ENCODE measurements at regions not wholly inside any gene's neighbourhood (a gene's known extent, or its start where the extent isn't known, plus 50 kb on each side); places are given as distances from the start of the nearest gene placed in this dataset.

DNA sequence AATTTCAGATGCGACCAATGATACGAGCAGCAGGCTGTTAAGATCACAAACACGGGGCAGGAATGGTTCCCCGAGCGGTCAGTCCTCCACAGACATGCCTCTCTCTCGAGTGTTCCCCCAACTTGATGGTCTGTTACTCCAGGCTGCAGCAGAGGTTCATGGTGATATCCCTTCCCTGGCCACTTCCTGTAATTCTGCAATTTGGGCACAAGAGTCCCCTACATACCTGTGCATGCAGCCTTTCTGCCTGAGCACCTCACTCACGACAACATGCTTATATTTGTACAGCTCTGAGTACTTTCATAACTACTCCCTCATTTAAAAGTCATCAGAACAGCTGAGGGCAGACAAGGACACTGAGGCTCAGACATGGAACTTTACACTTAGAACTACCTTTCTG lies 408.1 kb upstream of the NR2F2 start:
- Histone ChIP-seq H3K9ac (no peak overlapping the region), H4K20me1 (ENCODE audit: insufficient read depth) (no peaks in the 10 kb centered on the region), H3K27ac (ENCODE audit: low read depth in 2 of 2, low read length in 1 of 2) (no peak overlapping the region), H3K9me2 (no peaks in the 10 kb centered on the region), H3K9me3 (peaks cover 3% of the 10 kb centered on the region; the same call in 1 of the 2 replicates), H3K4me2 (no peak overlapping the region), H3K36me3 (replicated peaks in 1 of 2; ENCODE audit: control insufficient read depth in 1 of 2, insufficient read depth in 2 of 2, low read length in 1 of 2) (no peaks in the 10 kb centered on the region), H3K27me3 (ENCODE audit: insufficient read depth) (no peaks in the 10 kb centered on the region), H3K4me3 (ENCODE audit: low read depth in 2 of 2, low read length in 1 of 2) (no peak overlapping the region), H2AFZ (ENCODE audit: low read depth) (no peak overlapping the region), H3K4me1 (ENCODE audit: control insufficient read depth in 1 of 2, insufficient read depth in 2 of 2, low read depth in 1 of 2, low read length in 1 of 2) (no peaks in the 10 kb centered on the region), H3K79me2 (ENCODE audit: insufficient read depth) (no peaks in the 10 kb centered on the region), H3F3A (replicated peaks; ENCODE audit: insufficient read depth) (no peaks in the 10 kb centered on the region)
- TF ChIP-seq IRF3 (IDR thresholded peaks at IDR 0.05; ENCODE audit: low read depth, low read length): no peak
- TF ChIP-seq SMC3 (IDR thresholded peaks at IDR 0.05; ENCODE audit: low read depth, low read length): no peak
- TF ChIP-seq MAX (IDR thresholded peaks at IDR 0.05; ENCODE audit: low read depth): no peak
- TF ChIP-seq EZH2phosphoT487 (IDR thresholded peaks at IDR 0.05; ENCODE audit: borderline replicate concordance, low read depth): no peak
- TF ChIP-seq RXRA (IDR thresholded peaks at IDR 0.05; ENCODE audit: borderline replicate concordance, low read depth): no peak
- TF ChIP-seq YY1 (IDR thresholded peaks at IDR 0.05; ENCODE audit: low read depth): no peak
- no peak for TF ChIP-seq NFIC (IDR thresholded peaks at IDR 0.05; ENCODE audit: borderline replicate concordance)
- TF ChIP-seq GABPA (IDR thresholded peaks at IDR 0.05; ENCODE audit: low read depth): no peak
- TF ChIP-seq POLR2AphosphoS5 (IDR thresholded peaks at IDR 0.05; ENCODE audit: low read depth, low read length): no peak
- no peak for TF ChIP-seq RAD21 (IDR thresholded peaks at IDR 0.05; ENCODE audit: low read length)
- no peak for TF ChIP-seq RFX5 (IDR thresholded peaks at IDR 0.05; ENCODE audit: low read length)
- no peak for TF ChIP-seq TEAD4 (IDR thresholded peaks at IDR 0.05; ENCODE audit: borderline replicate concordance, insufficient read depth)
- TF ChIP-seq ZBTB33 (IDR thresholded peaks at IDR 0.05; ENCODE audit: borderline replicate concordance, low read depth): no peak
- TF ChIP-seq TAF1 (IDR thresholded peaks at IDR 0.05; ENCODE audit: borderline replicate concordance, low read depth, low read length): no peak
- TF ChIP-seq, protein P1, sequence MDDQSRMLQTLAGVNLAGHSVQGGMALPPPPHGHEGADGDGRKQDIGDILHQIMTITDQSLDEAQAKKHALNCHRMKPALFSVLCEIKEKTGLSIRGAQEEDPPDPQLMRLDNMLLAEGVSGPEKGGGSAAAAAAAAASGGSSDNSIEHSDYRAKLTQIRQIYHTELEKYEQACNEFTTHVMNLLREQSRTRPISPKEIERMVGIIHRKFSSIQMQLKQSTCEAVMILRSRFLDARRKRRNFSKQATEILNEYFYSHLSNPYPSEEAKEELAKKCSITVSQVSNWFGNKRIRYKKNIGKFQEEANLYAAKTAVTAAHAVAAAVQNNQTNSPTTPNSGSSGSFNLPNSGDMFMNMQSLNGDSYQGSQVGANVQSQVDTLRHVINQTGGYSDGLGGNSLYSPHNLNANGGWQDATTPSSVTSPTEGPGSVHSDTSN (IDR thresholded peaks at IDR 0.05): no peak
- no peak for TF ChIP-seq CHD2 (IDR thresholded peaks at IDR 0.05; ENCODE audit: low read length, partially characterized antibody)
- ChIA-PET POLR2A (no interaction called here), CTCF (no interaction called here)
- no peak for DNase-seq
- WGBS (ENCODE audit: low lambda C conversion rate): 12% methylated on average over 7 of the region's 7 CpGs
